Dedifferentiated amniotic fluid mesenchymal stem cell (primary cell): ENCODE measurements at regions not wholly inside any gene's neighbourhood (a gene's known extent, or its start where the extent isn't known, plus 50 kb on each side); places are given as distances from the start of the nearest gene placed in this dataset.
A peak's percentile ranks its signal among the peaks of the same experiment; 100 is the strongest.

Source experiments
- DNase-seq: peaks from one replicate; pipeline ENCODE4 v3.0.0-alpha.2; 2016; ENCODE audit errors: extremely low spot score

- peak; percentile 12 for DNase-seq
These were observed 87.9 kb upstream of the WDR1 start for GRCh38 chr4:10204401-10205058.

GRCh38 chr4:10203851-10204250, 87.3 kb upstream of the WDR1 start:
- DNase-seq, result no peak

- DNase-seq, result peak; percentile 5
These were observed 85.0 kb upstream of the WDR1 start for GRCh38 chr4:10201381-10202223.

GRCh38 chr4:10200869-10201268, 84.3 kb upstream of the WDR1 start:
- no peak for DNase-seq

- DNase-seq, result no peak
These were observed 81.8 kb upstream of the WDR1 start for GRCh38 chr4:10198365-10198764.

GRCh38 chr4:10197952-10198351, 81.4 kb upstream of the WDR1 start:
- DNase-seq, result no peak

- peak; percentile 7 for DNase-seq
These were observed 79.6 kb upstream of the WDR1 start for GRCh38 chr4:10196191-10196590.

GRCh38 chr4:10192331-10192730, 75.7 kb upstream of the WDR1 start:
- DNase-seq, result no peak

- DNase-seq, result no peak
These were observed 71.9 kb upstream of the WDR1 start for GRCh38 chr4:10188400-10189004.

GRCh38 chr4:10186228-10187214, 69.9 kb upstream of the WDR1 start:
- DNase-seq, result no peak

- DNase-seq, result no peak
These were observed 69.1 kb upstream of the WDR1 start for GRCh38 chr4:10185518-10186227.

- DNase-seq, result no peak
These were observed 67.9 kb upstream of the WDR1 start for GRCh38 chr4:10184501-10184938.

- DNase-seq, result no peak
These were observed 67.4 kb upstream of the WDR1 start for GRCh38 chr4:10184041-10184440.

- no peak for DNase-seq
These were observed 66.9 kb upstream of the WDR1 start for GRCh38 chr4:10183462-10183861.

GRCh38 chr4:10182446-10183424, 66.1 kb upstream of the WDR1 start:
- DNase-seq, result no peak

- no peak for DNase-seq
These were observed 65.3 kb upstream of the WDR1 start for GRCh38 chr4:10181745-10182445.

- no peak for DNase-seq
These were observed 64.5 kb upstream of the WDR1 start for GRCh38 chr4:10180927-10181744.

- no peak for DNase-seq
These were observed 64.0 kb upstream of the WDR1 start for GRCh38 chr4:10180603-10180926.
